GM20000 (cell line): ENCODE measurements at regions not wholly inside any gene's neighbourhood (a gene's known extent, or its start where the extent isn't known, plus 50 kb on each side); places are given as distances from the start of the nearest gene placed in this dataset.
"Not testable (repeated sequence)": the region's sequence is repeated elsewhere in the genome, so short reads cannot be mapped to it uniquely, and the experiment has no call there.

Experiments used
- DNase-seq: peaks from one replicate; pipeline ENCODE4 v3.0.0; 2012; ENCODE audit warnings: low spot score
- CTCF ChIP-seq: IDR thresholded peaks from 2 replicates; pipeline ENCODE4 v1.5.1; 2012; ENCODE audit warnings: mild to moderate bottlenecking, control low read depth; ENCODE audit errors: extremely low read depth, missing control alignments

- no peak for DNase-seq
- TF ChIP-seq CTCF = no peak
Observed at GRCh38 chr11:24163146-24163545, 333.7 kb upstream of the LUZP2 start.

- no peak for TF ChIP-seq CTCF
- no peak for DNase-seq
Observed at GRCh38 chr11:24163841-24164240, 333.0 kb upstream of the LUZP2 start.

GRCh38 chr11:24171869-24172268 lies 325.0 kb upstream of the LUZP2 start:
- no peak for TF ChIP-seq CTCF
- DNase-seq = no peak

- TF ChIP-seq CTCF = no peak
Observed at GRCh38 chr11:24181395-24182047, 315.3 kb upstream of the LUZP2 start.

GRCh38 chr11:24185535-24185934 lies 311.3 kb upstream of the LUZP2 start:
- not testable (repeated sequence) for DNase-seq

More at GRCh38 chr11:24181395-24182047, 315.3 kb upstream of the LUZP2 start:
- DNase-seq = no peak

GRCh38 chr11:24196733-24197132 lies 300.1 kb upstream of the LUZP2 start:
- no peak for TF ChIP-seq CTCF
- DNase-seq = no peak

GRCh38 chr11:24198481-24198880 lies 298.4 kb upstream of the LUZP2 start:
- TF ChIP-seq CTCF = no peak
- DNase-seq = no peak

- no peak for DNase-seq
Observed at GRCh38 chr11:24199461-24199860, 297.4 kb upstream of the LUZP2 start.

More at GRCh38 chr11:24199461-24199860, 297.4 kb upstream of the LUZP2 start:
- TF ChIP-seq CTCF = no peak
